ENCODE measurements at regions not wholly inside any gene's neighbourhood (a gene's known extent, or its start where the extent isn't known, plus 50 kb on each side); places are given as distances from the start of the nearest gene placed in this dataset.

DNA sequence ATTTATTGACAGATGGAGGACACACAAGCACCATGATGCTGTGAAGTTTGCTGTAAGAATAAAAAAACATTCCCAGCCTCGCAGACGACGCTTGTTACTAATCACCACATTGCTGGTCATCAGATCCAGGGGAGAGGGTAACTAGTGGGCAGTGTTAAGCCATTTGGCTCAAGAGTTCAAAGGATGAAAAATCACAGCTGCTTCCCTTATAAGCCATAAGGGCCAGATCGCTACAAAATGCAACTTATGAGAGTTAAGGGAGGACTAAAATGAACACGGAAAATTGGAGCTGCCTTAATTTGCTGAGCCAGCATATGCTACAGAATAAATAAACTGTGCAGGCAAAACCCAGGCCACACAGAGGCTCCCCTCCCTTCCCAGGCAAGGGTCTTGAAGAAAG is 522.6 kb downstream of the TDRD15 start:
- DNase-seq, result no peak

DNA sequence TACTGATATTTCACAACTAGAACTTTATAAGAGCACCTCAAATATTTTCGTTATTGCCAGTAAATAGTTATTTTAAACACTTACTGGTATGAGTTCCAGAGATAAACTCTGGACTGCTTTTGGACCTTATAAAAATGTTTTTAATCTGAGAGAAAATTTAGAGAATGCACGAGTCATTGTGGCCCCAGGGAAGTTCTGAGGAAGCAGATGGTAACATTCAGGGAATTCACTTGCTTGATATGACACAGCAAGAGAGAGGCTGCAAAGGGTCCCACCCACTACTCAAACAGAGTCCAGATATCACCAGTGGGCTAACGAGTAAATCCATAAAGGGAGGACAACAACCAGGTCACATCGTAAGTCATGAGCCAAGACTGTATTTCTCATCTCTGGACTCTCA is 526.8 kb downstream of the TDRD15 start:
- peak; percentile 79 for DNase-seq

DNA sequence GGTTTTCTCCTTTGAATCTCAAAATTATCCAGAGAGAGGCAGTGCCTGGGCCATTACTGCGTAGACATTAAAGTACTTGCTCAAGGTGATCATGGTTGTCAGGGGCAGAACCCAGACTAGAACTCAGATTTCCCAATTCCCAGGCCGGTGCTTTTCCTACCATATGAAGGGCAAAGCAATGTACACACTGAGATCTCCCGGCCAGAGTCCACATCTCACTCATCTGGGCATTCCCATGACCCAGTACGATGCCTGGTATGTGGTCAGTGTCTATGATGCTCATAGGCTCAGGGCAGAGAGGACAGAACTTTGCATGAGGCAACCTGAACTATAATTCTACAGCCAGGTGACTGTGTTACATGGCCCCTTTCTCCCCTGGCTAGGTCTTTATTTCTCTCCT is 531.4 kb downstream of the TDRD15 start:
- DNase-seq, result no peak

DNA sequence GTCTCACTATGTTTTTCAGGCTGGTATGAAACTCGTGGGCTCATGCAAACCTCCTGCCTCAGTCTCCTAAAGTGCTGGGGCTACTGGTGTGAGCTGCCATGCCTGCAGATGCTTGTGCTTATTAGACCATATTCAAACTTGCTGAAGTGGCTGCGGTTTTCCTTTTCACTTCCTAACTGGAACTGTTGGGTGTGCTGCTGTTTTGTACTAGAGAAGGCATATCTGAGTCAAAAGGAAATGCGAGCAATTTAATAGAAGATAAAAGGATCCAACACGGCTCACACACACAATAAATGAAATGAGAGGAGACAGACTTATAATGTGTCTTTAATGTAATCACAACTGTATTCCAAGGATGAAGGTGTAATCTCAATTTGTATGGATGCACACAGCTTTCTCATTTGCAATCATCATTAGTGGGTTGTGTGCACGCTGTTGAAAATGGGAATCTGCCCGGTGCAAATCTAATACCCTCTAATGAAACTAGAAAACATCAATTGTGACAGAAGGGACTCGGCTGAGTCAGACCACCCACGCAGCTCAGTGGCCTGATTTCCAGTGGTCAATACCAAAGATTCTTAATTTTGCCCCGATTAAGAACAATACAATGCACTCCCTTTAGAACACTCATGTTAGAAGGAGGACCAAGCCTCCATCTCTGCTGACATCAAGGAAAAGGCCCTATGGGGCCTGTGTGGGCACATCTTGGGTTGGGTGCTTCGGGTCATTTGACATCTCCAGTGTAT is 532.7 kb downstream of the TDRD15 start:
- no peak for DNase-seq

GRCh38 chr2:21657445-21657844 is 533.7 kb downstream of the TDRD15 start:
- no peak for DNase-seq

- no peak for DNase-seq
Measured at GRCh38 chr2:21658269-21658668, 534.5 kb downstream of the TDRD15 start.

GRCh38 chr2:21658907-21659477 is 535.2 kb downstream of the TDRD15 start:
- DNase-seq, result peak; percentile 61

GRCh38 chr2:21664083-21664482 is 540.3 kb downstream of the TDRD15 start:
- no peak for DNase-seq

GRCh38 chr2:21667638-21668037 is 543.9 kb downstream of the TDRD15 start:
- DNase-seq, result no peak

DNA sequence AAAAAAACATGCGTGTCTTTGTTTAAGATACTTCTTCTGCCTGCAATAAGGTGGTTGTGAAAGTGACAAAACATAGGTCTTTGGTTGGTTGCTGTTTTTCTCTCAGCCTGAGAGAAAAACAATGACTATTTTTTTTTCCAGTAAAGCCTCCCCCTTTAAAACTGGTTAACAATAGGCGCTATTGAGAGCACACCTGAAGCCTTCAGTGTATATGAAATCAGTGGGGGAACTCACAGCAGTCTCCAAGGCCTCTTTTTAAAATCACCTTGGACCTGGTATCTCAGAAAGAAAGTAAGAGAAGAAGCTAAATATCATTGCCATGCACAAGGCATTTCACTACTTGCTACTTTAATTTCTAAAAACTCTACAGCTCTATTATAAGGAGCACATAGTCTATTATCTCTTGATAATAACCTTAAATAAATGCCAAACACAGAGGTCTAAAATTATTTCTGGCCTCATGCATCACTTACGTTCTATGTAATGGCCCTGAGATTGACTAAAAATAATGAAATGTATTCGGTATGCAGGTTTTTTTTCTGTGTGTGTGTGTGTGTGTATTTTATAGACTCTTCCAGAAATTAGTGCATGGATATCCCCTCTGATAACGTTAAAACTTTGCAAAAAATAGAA is 544.4 kb downstream of the TDRD15 start:
- DNase-seq, result no peak

GRCh38 chr2:21676041-21676440 is 552.3 kb downstream of the TDRD15 start:
- DNase-seq, result no peak

DNA sequence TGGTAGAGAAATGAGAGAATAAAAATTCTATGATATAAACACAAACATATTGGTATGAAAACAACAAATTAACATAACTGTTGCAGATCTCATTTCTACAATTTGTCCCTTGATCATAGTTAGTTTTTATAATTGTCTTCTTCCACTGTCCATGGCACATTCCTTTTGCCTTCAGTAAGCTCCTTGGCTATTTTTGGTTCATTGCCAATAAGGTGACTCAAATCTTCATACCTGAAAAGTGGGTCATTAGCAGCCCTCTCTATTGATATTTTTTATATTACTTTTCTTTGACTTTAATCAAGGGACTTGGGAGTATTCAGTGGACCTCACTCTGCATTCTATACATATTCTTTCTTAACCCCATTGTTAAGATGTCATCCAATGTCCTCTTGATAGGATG is 552.9 kb downstream of the TDRD15 start:
- DNase-seq, result no peak

GRCh38 chr2:21683838-21684237 is 560.1 kb downstream of the TDRD15 start:
- DNase-seq, result no peak

- no peak for DNase-seq
Measured at GRCh38 chr2:21687589-21687988, 563.8 kb downstream of the TDRD15 start.

- no peak for DNase-seq
Measured at GRCh38 chr2:21690005-21690404, 566.2 kb downstream of the TDRD15 start.

GRCh38 chr2:21693081-21693480 is 569.3 kb downstream of the TDRD15 start:
- no peak for DNase-seq

- no peak for DNase-seq
Measured at GRCh38 chr2:21694079-21694878, 570.5 kb downstream of the TDRD15 start.

GRCh38 chr2:21696900-21697299 is 573.1 kb downstream of the TDRD15 start:
- DNase-seq, result no peak

DNA sequence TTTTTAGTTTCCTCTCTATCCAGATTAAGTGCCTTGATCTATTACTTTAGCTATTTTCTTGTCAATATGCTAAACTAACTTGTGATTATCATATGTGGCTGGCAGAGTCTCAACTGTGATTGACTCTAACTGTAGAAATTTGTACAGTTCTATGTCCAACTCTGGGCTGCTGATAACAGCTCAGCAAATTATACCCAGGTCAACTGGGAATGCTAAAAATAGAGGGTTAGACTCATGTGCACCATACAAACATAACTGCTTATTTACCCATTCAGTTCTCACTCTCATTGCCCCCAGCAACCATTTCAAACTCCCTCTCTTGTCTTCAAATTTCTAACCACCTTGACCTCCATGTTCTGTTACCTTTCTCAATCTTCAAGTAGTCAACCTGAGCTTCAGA is 576.9 kb downstream of the TDRD15 start:
- no peak for DNase-seq

DNA sequence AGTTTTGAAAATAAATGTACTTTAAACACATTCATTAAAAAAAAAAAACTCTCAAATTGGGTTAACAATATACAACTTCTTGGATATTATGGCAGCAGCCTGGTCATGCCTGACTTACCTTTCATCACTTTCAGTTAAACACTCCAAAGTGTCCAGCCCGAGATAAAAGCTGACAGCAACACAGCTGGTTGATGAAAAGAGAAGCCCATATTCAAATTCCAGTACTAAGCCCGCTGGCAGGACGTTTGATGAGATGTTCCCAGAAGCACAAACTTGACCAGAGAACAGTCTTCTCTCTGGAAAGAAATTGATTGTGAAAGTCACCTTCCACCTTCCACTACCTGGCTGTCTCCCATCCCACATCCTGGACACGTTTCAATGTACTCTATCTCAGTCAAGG is 586.3 kb downstream of the TDRD15 start:
- no peak for DNase-seq

GRCh38 chr2:21710496-21710895 is 586.7 kb downstream of the TDRD15 start:
- DNase-seq, result no peak

- peak; percentile 52 for DNase-seq
Measured at GRCh38 chr2:21715887-21716286, 592.1 kb downstream of the TDRD15 start.

DNA sequence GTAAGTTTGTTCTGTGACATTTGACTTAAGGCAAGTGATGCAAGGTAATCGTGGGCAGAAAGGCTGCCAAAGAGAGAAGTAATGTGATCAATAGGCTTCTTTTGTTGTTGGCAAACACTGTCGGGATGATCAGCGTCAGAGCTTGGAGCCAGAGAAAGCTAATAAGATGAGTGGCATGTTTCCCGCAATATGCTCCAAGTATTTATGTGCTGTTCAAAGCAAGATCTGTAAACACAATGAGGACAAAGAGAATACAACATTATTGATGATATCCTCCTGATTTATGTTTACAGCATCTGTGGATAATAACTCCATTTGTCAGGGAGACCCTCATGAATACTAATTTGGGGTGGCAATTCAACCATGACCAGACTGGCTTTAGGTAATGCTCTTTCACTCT is 603.3 kb downstream of the TDRD15 start:
- no peak for DNase-seq

DNA sequence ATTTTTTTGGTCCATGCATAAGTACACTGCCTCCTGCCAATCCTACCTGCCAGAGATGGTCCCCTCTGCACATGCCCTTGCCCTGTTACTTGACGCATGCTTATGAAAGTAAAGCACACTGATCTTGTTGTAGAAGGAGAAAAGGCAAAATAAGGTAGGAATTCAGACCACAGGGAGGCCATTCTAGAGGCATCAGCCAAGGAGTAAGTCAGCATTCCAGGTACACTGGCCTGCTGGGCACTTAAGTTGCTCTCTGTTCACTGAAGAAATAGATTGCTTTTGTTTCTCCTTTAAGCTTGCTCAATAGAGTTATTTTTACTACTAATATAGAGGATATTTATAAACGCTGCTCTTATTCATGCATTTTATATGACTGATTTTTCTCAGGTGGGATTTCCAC is 604.4 kb downstream of the TDRD15 start:
- DNase-seq, result no peak
